Neural cell (in vitro differentiated cells): ENCODE measurements at regions not wholly inside any gene's neighbourhood (a gene's known extent, or its start where the extent isn't known, plus 50 kb on each side); places are given as distances from the start of the nearest gene placed in this dataset.

Experiments
- H2AFZ ChIP-seq: fragments of 200-600, 300-800 bp; sonication (generic), shearing (Covaris generic); 2 replicates; pipeline ENCODE4 v1.6.0; 2014; ENCODE audit warnings: low read depth, mild to moderate bottlenecking, antibody characterized with exemption, low read length, moderate library complexity
- H3F3A ChIP-seq: fragments of 200-600 bp; shearing (Covaris generic); 2 replicates; pipeline ENCODE4 v1.6.1; 2016; ENCODE audit warnings: mild to moderate bottlenecking, moderate library complexity, mixed read lengths, antibody characterized with exemption, low read length; ENCODE audit not compliant: insufficient read depth, poor library complexity, severe bottlenecking
- H3K27ac ChIP-seq: fragments of 200-600, 300-800 bp; sonication (generic), shearing (Covaris generic); 2 replicates; pipeline ENCODE4 v1.5.1; 2014; ENCODE audit warnings: mild to moderate bottlenecking, low read length, moderate library complexity
- H3K27me3 ChIP-seq: fragments of 300-800, 200-600 bp; sonication (generic), shearing (Covaris generic); 2 replicates; pipeline ENCODE4 v1.6.0; 2014; ENCODE audit warnings: mild to moderate bottlenecking, low read depth, low read length, moderate library complexity; ENCODE audit not compliant: insufficient read depth
- H3K36me3 ChIP-seq: fragments of 300-800, 200-600 bp; sonication (generic), shearing (Covaris generic); 2 replicates; pipeline ENCODE4 v1.5.1; 2014; ENCODE audit warnings: mild to moderate bottlenecking, antibody characterized with exemption, low read length, moderate library complexity; ENCODE audit not compliant: insufficient read depth
- H3K4me2 ChIP-seq: fragments of 300-800, 200-600 bp; sonication (generic), shearing (Covaris generic); 2 replicates; pipeline ENCODE4 v1.6.0; 2014; ENCODE audit warnings: mild to moderate bottlenecking, low read length
- H3K4me3 ChIP-seq: fragments of 300-800, 200-600 bp; sonication (generic), shearing (Covaris generic); 2 replicates; pipeline ENCODE4 v1.5.1; 2014; ENCODE audit warnings: mild to moderate bottlenecking, low read length, moderate library complexity
- H3K79me2 ChIP-seq: fragments of 200-600 bp; shearing (Covaris generic); replicated peaks from 2 replicates; pipeline ENCODE4 v1.6.0; 2014; ENCODE audit warnings: mild to moderate bottlenecking, low read length, moderate library complexity; ENCODE audit not compliant: insufficient read depth
- H3K9ac ChIP-seq: fragments of 300-800, 200-600 bp; sonication (generic), shearing (Covaris generic); 2 replicates; pipeline ENCODE4 v1.6.1; 2016; ENCODE audit warnings: mild to moderate bottlenecking, low read length, mixed read lengths
- H3K9me2 ChIP-seq: fragments of 200-600 bp; shearing (Covaris generic); 2 replicates; pipeline ENCODE4 v1.6.1; 2016; ENCODE audit warnings: mild to moderate bottlenecking, low read length, mixed read lengths; ENCODE audit not compliant: insufficient read depth
- H3K9me3 ChIP-seq: fragments of 200-600, 300-800 bp; sonication (generic), shearing (Covaris generic); 2 replicates; pipeline ENCODE4 v1.6.1; 2016; ENCODE audit warnings: mild to moderate bottlenecking, mixed run types, low read length, moderate library complexity, mixed read lengths
- H4K20me1 ChIP-seq: fragments of 200-600 bp; shearing (Covaris generic); 2 replicates; pipeline ENCODE4 v1.6.1; 2016; ENCODE audit warnings: mild to moderate bottlenecking, mixed run types; ENCODE audit not compliant: insufficient read depth
- CTCF ChIP-seq: fragments of 450-650 bp; IDR thresholded peaks from 2 replicates; pipeline ENCODE4 v1.5.1; 2014; ENCODE audit warnings: antibody characterized with exemption, mild to moderate bottlenecking, moderate library complexity; ENCODE audit not compliant: poor library complexity, severe bottlenecking
- EP300 ChIP-seq: fragments of 450-650 bp; conservative IDR thresholded peaks from 2 replicates; pipeline ENCODE4 v1.6.1; 2014; ENCODE audit warnings: antibody characterized with exemption, mild to moderate bottlenecking, moderate library complexity; ENCODE audit not compliant: poor library complexity, severe bottlenecking
- EZH2 ChIP-seq: fragments of 200-600, 300-800 bp; shearing (Covaris generic), sonication (generic); IDR thresholded peaks from 2 replicates; pipeline ENCODE4 v1.6.1; 2014; ENCODE audit warnings: antibody characterized with exemption, low read length, borderline replicate concordance, mild to moderate bottlenecking; ENCODE audit not compliant: insufficient read depth, poor library complexity, severe bottlenecking
- MXI1 ChIP-seq: fragments of 450-650 bp; conservative IDR thresholded peaks from 2 replicates; pipeline ENCODE4 v1.6.1; 2014; ENCODE audit warnings: antibody characterized with exemption, mild to moderate bottlenecking; ENCODE audit not compliant: poor library complexity, severe bottlenecking
- POLR2AphosphoS5 ChIP-seq: IDR thresholded peaks from 2 replicates; pipeline ENCODE4 v1.6.1; 2012
- RAD21 ChIP-seq: fragments of 450-650 bp; conservative IDR thresholded peaks from 2 replicates; pipeline ENCODE4 v1.6.1; 2014; ENCODE audit warnings: antibody characterized with exemption, mild to moderate bottlenecking, moderate library complexity
- SMC3 ChIP-seq: fragments of 450-650 bp; conservative IDR thresholded peaks from 2 replicates; pipeline ENCODE4 v1.6.1; 2014; ENCODE audit warnings: antibody characterized with exemption, mild to moderate bottlenecking, moderate library complexity; ENCODE audit not compliant: poor library complexity
- TAF1 ChIP-seq: IDR thresholded peaks from 2 replicates; pipeline ENCODE4 v1.6.1; 2012; ENCODE audit warnings: low read depth
- TF ChIP-seq, protein P1 (sequence below): IDR thresholded peaks from 2 replicates; pipeline ENCODE4 v1.6.1; 2012; ENCODE audit warnings: borderline replicate concordance

- Histone ChIP-seq H3F3A (no peaks in the 10 kb centered on the region), H3K9me2 (no peaks in the 10 kb centered on the region), H3K9ac (no peak overlapping the region), H2AFZ (no peak overlapping the region), H3K9me3 (no peaks in the 10 kb centered on the region), H3K27ac (no peak overlapping the region), H3K4me2 (no peak overlapping the region), H3K79me2 (no peaks in the 10 kb centered on the region), H3K27me3 (no peaks in the 10 kb centered on the region), H4K20me1 (no peaks in the 10 kb centered on the region), H3K36me3 (no peaks in the 10 kb centered on the region), H3K4me3 (no peak overlapping the region)
- no peak for TF ChIP-seq MXI1
- TF ChIP-seq RAD21: no peak
- no peak for TF ChIP-seq TAF1
- no peak for TF ChIP-seq CTCF
- TF ChIP-seq, protein P1, sequence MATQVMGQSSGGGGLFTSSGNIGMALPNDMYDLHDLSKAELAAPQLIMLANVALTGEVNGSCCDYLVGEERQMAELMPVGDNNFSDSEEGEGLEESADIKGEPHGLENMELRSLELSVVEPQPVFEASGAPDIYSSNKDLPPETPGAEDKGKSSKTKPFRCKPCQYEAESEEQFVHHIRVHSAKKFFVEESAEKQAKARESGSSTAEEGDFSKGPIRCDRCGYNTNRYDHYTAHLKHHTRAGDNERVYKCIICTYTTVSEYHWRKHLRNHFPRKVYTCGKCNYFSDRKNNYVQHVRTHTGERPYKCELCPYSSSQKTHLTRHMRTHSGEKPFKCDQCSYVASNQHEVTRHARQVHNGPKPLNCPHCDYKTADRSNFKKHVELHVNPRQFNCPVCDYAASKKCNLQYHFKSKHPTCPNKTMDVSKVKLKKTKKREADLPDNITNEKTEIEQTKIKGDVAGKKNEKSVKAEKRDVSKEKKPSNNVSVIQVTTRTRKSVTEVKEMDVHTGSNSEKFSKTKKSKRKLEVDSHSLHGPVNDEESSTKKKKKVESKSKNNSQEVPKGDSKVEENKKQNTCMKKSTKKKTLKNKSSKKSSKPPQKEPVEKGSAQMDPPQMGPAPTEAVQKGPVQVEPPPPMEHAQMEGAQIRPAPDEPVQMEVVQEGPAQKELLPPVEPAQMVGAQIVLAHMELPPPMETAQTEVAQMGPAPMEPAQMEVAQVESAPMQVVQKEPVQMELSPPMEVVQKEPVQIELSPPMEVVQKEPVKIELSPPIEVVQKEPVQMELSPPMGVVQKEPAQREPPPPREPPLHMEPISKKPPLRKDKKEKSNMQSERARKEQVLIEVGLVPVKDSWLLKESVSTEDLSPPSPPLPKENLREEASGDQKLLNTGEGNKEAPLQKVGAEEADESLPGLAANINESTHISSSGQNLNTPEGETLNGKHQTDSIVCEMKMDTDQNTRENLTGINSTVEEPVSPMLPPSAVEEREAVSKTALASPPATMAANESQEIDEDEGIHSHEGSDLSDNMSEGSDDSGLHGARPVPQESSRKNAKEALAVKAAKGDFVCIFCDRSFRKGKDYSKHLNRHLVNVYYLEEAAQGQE: no peak
- no peak for TF ChIP-seq SMC3
- no peak for TF ChIP-seq POLR2AphosphoS5
- TF ChIP-seq EP300: no peak
- TF ChIP-seq EZH2: no peak
Observed at GRCh38 chr12:113645603-113646002, 173.9 kb upstream of the LHX5 start.

GRCh38 chr12:113645183-113645582 is 173.5 kb upstream of the LHX5 start:
- Histone ChIP-seq H3K36me3 (no peaks in the 10 kb centered on the region), H2AFZ (no peak overlapping the region), H3K79me2 (no peaks in the 10 kb centered on the region), H3K4me3 (no peak overlapping the region), H3K4me2 (no peak overlapping the region), H3K27me3 (no peaks in the 10 kb centered on the region), H3K9ac (no peak overlapping the region), H3K9me3 (no peaks in the 10 kb centered on the region), H4K20me1 (no peaks in the 10 kb centered on the region), H3K27ac (no peak overlapping the region), H3K9me2 (no peaks in the 10 kb centered on the region), H3F3A (no peaks in the 10 kb centered on the region)
- TF ChIP-seq POLR2AphosphoS5 (no peak), MXI1 (no peak), EZH2 (no peak), RAD21 (no peak), EP300 (no peak), TAF1 (no peak), CTCF (no peak), SMC3 (no peak)
- TF ChIP-seq, protein P1: no peak
